ENCODE measurements at regions not wholly inside any gene's neighbourhood (a gene's known extent, or its start where the extent isn't known, plus 50 kb on each side); places are given as distances from the start of the nearest gene placed in this dataset.

DNA sequence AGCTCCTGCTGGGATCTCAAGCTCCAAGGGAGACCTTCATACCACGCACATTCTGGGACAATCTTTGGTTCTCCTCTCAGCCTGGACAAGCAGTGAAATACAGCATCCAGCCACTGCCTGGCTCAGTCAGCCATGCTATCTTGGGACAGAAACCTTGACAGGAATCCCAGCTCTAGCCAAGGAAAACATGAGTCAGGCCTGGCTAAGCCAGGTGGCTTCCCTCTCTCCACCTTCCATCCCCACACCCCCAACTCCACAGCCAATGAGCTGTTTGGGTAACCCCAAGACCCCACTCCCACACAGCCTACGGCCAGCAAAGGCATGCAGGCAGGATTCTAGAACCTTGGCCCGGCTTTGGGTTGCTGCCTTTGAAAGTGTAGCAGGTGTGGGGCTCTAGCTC, 64.9 kb downstream of the MCFD2 start:
- DNase-seq (ENCODE audit: low spot score), result no peak
- peak; percentile 9 for ATAC-seq (ENCODE audit: low FRiP score)
- TF ChIP-seq, protein P1, sequence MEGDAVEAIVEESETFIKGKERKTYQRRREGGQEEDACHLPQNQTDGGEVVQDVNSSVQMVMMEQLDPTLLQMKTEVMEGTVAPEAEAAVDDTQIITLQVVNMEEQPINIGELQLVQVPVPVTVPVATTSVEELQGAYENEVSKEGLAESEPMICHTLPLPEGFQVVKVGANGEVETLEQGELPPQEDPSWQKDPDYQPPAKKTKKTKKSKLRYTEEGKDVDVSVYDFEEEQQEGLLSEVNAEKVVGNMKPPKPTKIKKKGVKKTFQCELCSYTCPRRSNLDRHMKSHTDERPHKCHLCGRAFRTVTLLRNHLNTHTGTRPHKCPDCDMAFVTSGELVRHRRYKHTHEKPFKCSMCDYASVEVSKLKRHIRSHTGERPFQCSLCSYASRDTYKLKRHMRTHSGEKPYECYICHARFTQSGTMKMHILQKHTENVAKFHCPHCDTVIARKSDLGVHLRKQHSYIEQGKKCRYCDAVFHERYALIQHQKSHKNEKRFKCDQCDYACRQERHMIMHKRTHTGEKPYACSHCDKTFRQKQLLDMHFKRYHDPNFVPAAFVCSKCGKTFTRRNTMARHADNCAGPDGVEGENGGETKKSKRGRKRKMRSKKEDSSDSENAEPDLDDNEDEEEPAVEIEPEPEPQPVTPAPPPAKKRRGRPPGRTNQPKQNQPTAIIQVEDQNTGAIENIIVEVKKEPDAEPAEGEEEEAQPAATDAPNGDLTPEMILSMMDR (IDR thresholded peaks at IDR 0.05), result no peak

DNA sequence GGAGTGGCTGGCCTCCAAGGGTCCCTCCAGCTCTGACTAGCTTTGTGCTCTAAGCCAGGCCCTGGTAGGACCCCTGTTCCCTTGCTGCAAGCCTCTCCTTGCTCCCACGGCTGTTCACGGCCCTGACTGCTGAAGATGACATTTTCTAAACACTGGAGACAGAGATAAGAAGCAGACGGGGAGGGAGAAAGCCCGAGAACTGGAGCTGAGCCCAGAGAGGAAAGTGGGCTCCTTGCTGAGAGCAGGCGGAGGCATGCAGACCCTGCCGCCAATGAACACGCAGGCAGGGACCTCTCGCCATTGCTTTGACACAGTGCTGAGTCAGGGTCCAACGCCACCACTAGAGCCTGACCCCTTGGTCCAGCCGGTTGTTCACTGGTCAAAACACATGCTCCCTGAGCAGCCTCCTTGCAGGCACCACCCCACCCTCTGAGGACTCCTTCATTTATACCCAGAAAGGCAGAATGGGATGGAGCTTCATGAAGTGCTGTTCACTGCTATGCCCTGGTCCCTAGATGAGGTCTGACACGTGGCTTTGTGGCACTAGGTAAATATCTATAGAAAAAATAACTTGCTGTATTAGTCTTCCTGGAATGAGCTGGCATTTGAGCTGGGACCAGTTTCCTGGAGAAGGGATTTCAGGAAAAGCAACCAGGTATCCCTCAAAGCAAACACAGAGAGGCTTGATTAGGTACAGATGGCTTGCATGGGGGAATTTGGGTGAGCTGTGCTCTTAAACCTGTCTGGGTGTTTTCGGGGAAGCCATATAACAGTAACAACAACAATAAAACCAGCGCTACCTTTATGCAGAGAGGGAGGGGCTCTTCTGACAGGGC, 65.7 kb downstream of the MCFD2 start:
- TF ChIP-seq, protein P1 (IDR thresholded peaks at IDR 0.05), result no peak
- ATAC-seq (ENCODE audit: low FRiP score), result no peak
- no peak for DNase-seq (ENCODE audit: low spot score)

DNA sequence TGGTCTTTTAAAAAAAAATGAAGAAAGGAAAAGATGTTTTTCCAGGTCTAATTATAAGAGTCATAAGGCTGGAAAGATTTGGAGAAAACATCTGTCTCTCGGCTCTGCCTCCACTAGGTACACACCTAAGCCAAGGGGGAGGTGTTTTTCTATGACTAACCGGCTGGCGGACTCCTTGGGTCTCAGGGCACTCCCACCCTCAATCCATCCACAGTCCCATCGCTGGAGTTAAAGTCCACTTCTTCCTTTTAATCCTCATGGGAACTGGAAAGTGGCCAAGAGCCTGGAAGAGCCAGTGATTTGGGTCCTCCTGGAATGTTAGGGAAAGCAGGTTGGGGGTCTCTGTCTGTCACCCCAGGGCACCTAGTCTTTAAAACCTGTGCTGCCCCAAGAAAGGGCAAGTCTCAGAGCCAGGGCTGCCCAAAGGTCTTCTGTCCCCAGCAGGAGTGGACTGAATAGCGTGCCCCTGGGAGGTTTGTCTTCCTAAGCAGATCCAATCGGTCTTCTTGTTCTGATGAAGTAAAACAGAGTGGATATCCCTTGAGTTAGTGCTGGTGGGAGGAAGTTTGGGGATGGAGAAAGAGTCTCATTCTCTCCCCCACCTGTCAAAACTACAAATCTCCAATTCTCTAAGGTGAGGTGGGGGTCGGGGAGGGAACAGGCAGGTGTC, 66.4 kb downstream of the MCFD2 start:
- ATAC-seq (ENCODE audit: low FRiP score), result peak; percentile 27
- TF ChIP-seq, protein P1 (IDR thresholded peaks at IDR 0.05), result no peak
- DNase-seq (ENCODE audit: low spot score), result no peak

DNA sequence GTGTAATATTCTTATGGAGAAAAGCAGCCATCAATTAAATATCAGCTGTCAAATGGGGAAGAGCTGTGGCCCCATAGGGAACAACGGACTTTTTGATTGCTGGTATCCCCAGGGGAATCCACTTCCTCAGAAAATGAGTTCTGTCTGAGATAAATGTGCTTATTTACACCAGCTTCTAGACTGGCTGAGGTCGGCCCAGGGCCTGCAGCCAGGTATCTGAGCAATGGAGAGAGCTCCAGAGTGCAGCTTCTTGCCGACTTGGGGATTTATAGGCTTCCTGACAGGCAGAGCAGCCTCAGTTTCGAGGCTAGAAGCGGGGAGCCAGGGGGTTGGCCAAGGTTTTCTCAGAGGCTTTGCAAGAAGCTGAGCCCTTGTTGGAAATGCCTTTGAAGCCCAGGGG, 67.2 kb downstream of the MCFD2 start:
- no peak for DNase-seq (ENCODE audit: low spot score)
- TF ChIP-seq, protein P1 (IDR thresholded peaks at IDR 0.05), result no peak
- ATAC-seq (ENCODE audit: low FRiP score), result no peak

DNA sequence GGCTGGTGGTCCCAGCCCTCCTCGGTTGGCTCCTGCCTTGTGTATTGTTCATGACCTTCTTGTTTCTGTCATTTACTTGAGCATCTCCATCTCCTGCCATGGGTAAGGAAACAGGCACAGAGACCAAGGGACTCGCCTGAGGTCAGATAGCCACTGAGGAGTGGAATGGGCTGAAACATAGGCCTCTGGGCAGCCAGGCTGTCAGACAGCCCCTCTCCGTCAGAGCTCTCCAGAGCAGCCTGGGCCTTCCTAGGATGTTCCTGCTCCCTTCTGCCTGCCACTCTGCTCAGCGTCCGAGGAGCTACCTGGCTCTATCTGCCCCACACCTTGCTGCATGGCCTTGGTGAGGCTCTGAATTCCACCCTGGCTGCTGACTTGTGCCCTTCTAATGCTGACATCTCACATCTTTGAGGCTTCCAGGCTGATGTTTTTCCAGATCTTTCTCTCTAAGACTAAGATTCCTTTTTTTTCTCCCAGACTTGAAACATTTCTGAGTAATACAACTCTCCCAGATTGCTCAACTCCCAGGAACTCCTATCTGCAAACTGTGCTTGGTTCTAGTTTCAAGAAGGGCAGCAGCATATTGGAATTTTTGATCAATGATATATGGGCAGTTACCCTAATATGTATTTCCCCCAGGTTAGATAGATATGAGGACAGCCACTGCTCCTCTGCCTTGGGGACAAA, 67.7 kb downstream of the MCFD2 start:
- no peak for DNase-seq (ENCODE audit: low spot score)
- ATAC-seq (ENCODE audit: low FRiP score), result peak; percentile 17
- TF ChIP-seq, protein P1 (IDR thresholded peaks at IDR 0.05), result no peak

DNA sequence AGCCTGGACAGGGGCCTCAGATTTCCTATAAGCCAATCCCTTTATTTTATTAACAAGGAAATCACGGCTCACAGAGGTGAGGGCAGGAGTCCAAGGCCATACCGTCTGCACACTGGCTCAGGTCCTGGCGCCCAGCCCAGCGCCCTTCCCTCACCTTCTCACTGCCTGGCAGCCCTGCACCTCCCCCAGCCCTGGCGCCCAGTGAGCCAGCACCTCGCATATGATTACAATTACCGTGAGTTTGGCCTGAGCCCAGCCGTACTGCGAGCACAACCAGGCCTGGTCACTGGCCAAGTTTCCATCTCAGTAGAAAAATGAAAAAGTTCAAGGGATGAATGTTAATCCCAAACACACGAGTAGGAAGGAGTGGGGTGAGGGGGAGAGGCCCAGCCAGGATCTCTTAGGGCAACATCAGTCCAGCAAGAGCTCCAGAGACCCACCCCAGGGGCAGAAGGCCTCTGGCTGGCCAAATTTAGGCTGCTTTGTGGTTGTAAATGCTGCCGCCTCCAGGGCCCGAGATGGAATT, 68.4 kb downstream of the MCFD2 start:
- DNase-seq (ENCODE audit: low spot score), result peak; percentile 84
- peak; percentile 65 for ATAC-seq (ENCODE audit: low FRiP score)
- TF ChIP-seq, protein P1 (IDR thresholded peaks at IDR 0.05), result no peak

Data from omental fat pad (tissue), 3 donors.